H9 (cell line): ENCODE measurements at regions not wholly inside any gene's neighbourhood (a gene's known extent, or its start where the extent isn't known, plus 50 kb on each side); places are given as distances from the start of the nearest gene placed in this dataset.

Experiments
- DNase-seq: peaks from one replicate; pipeline ENCODE4 v3.0.0-alpha.2; 2017
- H2AFZ ChIP-seq: one replicate; pipeline ENCODE4 v1.6.1; 2013; ENCODE audit warnings: mild to moderate bottlenecking, low read length, control low read depth, moderate library complexity
- H2AK5ac ChIP-seq: 2 replicates; pipeline ENCODE4 v1.6.1; 2013; ENCODE audit warnings: low read length, control low read depth, mixed read lengths; ENCODE audit not compliant: insufficient read length
- H2BK120ac ChIP-seq: one replicate; pipeline ENCODE4 v1.6.1; 2013; ENCODE audit warnings: low read depth, mild to moderate bottlenecking, low read length, control low read depth, inconsistent platforms; ENCODE audit not compliant: poor library complexity, severe bottlenecking
- H2BK12ac ChIP-seq: 2 replicates; pipeline ENCODE4 v1.6.1; 2013; ENCODE audit warnings: low read length, control low read depth, mixed read lengths, low read depth; ENCODE audit not compliant: insufficient read length
- H2BK15ac ChIP-seq: 2 replicates; pipeline ENCODE4 v1.6.1; 2013; ENCODE audit warnings: low read depth, low read length, control low read depth
- H2BK20ac ChIP-seq: one replicate; pipeline ENCODE4 v1.6.1; 2013; ENCODE audit warnings: low read depth, mild to moderate bottlenecking, low read length, control low read depth, inconsistent platforms; ENCODE audit not compliant: poor library complexity, severe bottlenecking
- H2BK5ac ChIP-seq: 2 replicates; pipeline ENCODE4 v1.6.1; 2013; ENCODE audit warnings: low read length, control low read depth, mixed read lengths; ENCODE audit not compliant: insufficient read length
- H3K14ac ChIP-seq: 2 replicates; pipeline ENCODE4 v1.6.1; 2013; ENCODE audit warnings: low read length, control low read depth; ENCODE audit not compliant: insufficient read depth
- H3K18ac ChIP-seq: 2 replicates; pipeline ENCODE4 v1.6.1; 2013; ENCODE audit warnings: low read depth, mild to moderate bottlenecking, mixed read lengths, low read length, control low read depth; ENCODE audit not compliant: insufficient read length
- H3K23ac ChIP-seq: 2 replicates; pipeline ENCODE4 v1.6.1; 2013; ENCODE audit warnings: low read length, control low read depth, mixed read lengths, low read depth; ENCODE audit not compliant: insufficient read length
- H3K23me2 ChIP-seq: 2 replicates; pipeline ENCODE4 v1.6.1; 2013; ENCODE audit warnings: low read depth, mild to moderate bottlenecking, mixed read lengths, low read length, control low read depth; ENCODE audit not compliant: insufficient read length, poor library complexity, severe bottlenecking
- H3K27ac ChIP-seq: 2 replicates; pipeline ENCODE4 v1.5.1; 2013; ENCODE audit warnings: low read length, control low read depth, mixed read lengths, low read depth; ENCODE audit not compliant: insufficient read length
- H3K27me3 ChIP-seq: 2 replicates; pipeline ENCODE4 v1.6.1; 2013; ENCODE audit warnings: low read length, control low read depth, inconsistent platforms; ENCODE audit not compliant: insufficient read depth
- H3K4ac ChIP-seq: 2 replicates; pipeline ENCODE4 v1.6.1; 2013; ENCODE audit warnings: low read depth, mild to moderate bottlenecking, control low read depth, inconsistent platforms, low read length, moderate library complexity
- H3K4me1 ChIP-seq: 2 replicates; pipeline ENCODE4 v1.6.1; 2013; ENCODE audit warnings: low read length, control low read depth, inconsistent platforms; ENCODE audit not compliant: insufficient read depth
- H3K4me2 ChIP-seq: 2 replicates; pipeline ENCODE4 v1.6.1; 2013; ENCODE audit warnings: low read length, control low read depth, mixed read lengths; ENCODE audit not compliant: insufficient read length, insufficient read depth
- H3K56ac ChIP-seq: 2 replicates; pipeline ENCODE4 v1.6.1; 2013; ENCODE audit warnings: low read depth, mild to moderate bottlenecking, mixed read lengths, low read length, control low read depth; ENCODE audit not compliant: insufficient read length
- H3K79me1 ChIP-seq: 2 replicates; pipeline ENCODE4 v1.6.1; 2013; ENCODE audit warnings: low read depth, mild to moderate bottlenecking, moderate library complexity, low read length, control low read depth, inconsistent platforms; ENCODE audit not compliant: insufficient read depth, poor library complexity, severe bottlenecking
- H3K79me2 ChIP-seq: 2 replicates; pipeline ENCODE4 v1.6.1; 2013; ENCODE audit warnings: low read length, control low read depth, inconsistent platforms; ENCODE audit not compliant: insufficient read depth
- H3K9ac ChIP-seq: 2 replicates; pipeline ENCODE4 v1.6.1; 2013; ENCODE audit warnings: low read length, control low read depth, mixed read lengths; ENCODE audit not compliant: insufficient read length; ENCODE audit errors: extremely low read depth
- H3K9me3 ChIP-seq: one replicate; pipeline ENCODE4 v1.6.1; 2013; ENCODE audit warnings: low read depth, low read length, inconsistent platforms; ENCODE audit not compliant: control insufficient read depth
- H3T11ph ChIP-seq: one replicate; pipeline ENCODE4 v1.6.1; 2013; ENCODE audit warnings: mild to moderate bottlenecking, low read length, control low read depth, inconsistent platforms
- H4K20me1 ChIP-seq: one replicate; pipeline ENCODE4 v1.6.1; 2013; ENCODE audit not compliant: control insufficient read depth, insufficient read length, insufficient read depth
- H4K5ac ChIP-seq: 2 replicates; pipeline ENCODE4 v1.6.1; 2013; ENCODE audit warnings: low read depth, mild to moderate bottlenecking, mixed read lengths, low read length, control low read depth; ENCODE audit not compliant: insufficient read length
- H4K8ac ChIP-seq: replicated peaks from 2 replicates; pipeline ENCODE4 v1.6.1; 2013; ENCODE audit warnings: low read length, control low read depth, mixed read lengths, low read depth; ENCODE audit not compliant: insufficient read length
- H4K91ac ChIP-seq: 2 replicates; pipeline ENCODE4 v1.6.1; 2013; ENCODE audit warnings: low read depth, mild to moderate bottlenecking, moderate library complexity, mixed read lengths, low read length, control low read depth; ENCODE audit not compliant: insufficient read length
- H3K27ac Mint-ChIP-seq, 3 experiments: 2 replicates in 2 of 3; 3 replicates in 1 of 3; pipeline ENCODE4 v1.8.0; 2020 to 2021; ENCODE audit warnings: mixed read lengths in 3 of 3, mild to moderate bottlenecking in 1 of 3, moderate library complexity in 1 of 3
- H3K27me3 Mint-ChIP-seq: 2 replicates; pipeline ENCODE4 v1.8.0; 2021; ENCODE audit warnings: low read depth, mild to moderate bottlenecking, moderate library complexity, mixed read lengths
- H3K36me3 Mint-ChIP-seq, 3 experiments: 2 replicates in 2 of 3; 3 replicates in 1 of 3; pipeline ENCODE4 v1.8.0; 2020 to 2021; ENCODE audit warnings: low read depth in 3 of 3, mixed read lengths in 3 of 3; ENCODE audit not compliant: insufficient read depth in 1 of 3
- H3K4me1 Mint-ChIP-seq, 2 experiments: 2 replicates each; pipeline ENCODE4 v1.8.0; 2020; ENCODE audit warnings: mixed read lengths in 2 of 2
- H3K4me3 Mint-ChIP-seq, 2 experiments: 2 replicates in 1 of 2; 3 replicates in 1 of 2; pipeline ENCODE4 v1.8.0; 2020 to 2021; ENCODE audit warnings: mild to moderate bottlenecking in 2 of 2, mixed read lengths in 2 of 2, moderate library complexity in 1 of 2
- H3K9me3 Mint-ChIP-seq, 2 experiments: 2 replicates in 1 of 2; 3 replicates in 1 of 2; pipeline ENCODE4 v1.8.0; 2020; ENCODE audit warnings: mild to moderate bottlenecking in 2 of 2, mixed read lengths in 2 of 2, moderate library complexity in 1 of 2
- CTCF ChIP-seq: fragments of 200-600 bp; sonication (generic); conservative IDR thresholded peaks from 3 replicates; pipeline ENCODE4 v1.8.0; 2021; ENCODE audit warnings: antibody characterized with exemption, mild to moderate bottlenecking
- WGBS: extraction: QIAGEN DNeasy Blood & Tissue Kit; methylation state at CpG from one replicate; pipeline ENCODE4 v1.1.7; 2013; ENCODE audit warnings: missing lambda C conversion rate, low lambda C conversion rate, mixed read lengths; ENCODE audit not compliant: insufficient read length; ENCODE audit errors: extremely low coverage; 5-methylcytosine and 5-hydroxymethylcytosine counted together

DNA sequence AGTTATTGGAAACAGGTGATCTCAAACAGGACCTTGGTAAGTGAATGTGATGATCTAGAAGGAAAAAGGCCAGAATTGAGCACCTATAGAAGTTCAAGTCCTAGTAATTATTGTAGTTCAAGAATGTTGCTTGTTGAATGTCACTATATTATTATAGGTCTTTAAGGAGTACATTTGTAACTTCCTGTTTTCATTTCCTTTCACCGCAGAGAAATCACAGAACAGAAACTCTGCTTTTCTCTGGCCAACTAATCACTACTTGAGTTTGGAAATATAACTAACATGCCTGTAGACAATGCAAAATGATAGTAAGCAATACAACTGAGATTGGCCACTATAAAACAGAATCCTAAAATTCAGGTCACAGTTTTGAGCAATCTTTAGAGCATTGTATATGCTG, 61.8 kb upstream of the EFEMP1 start:
- Histone ChIP-seq H2BK120ac (no peak overlapping the region), H3K23me2 (no peaks in the 10 kb centered on the region), H4K8ac (no peak overlapping the region), H3K56ac (no peak overlapping the region), H3K18ac (no peak overlapping the region), H3K23ac (no peak overlapping the region), H3T11ph (no peak overlapping the region), H3K79me2 (no peaks in the 10 kb centered on the region), H2BK15ac (no peak overlapping the region), H4K5ac (no peak overlapping the region), H3K27me3 (no peaks in the 10 kb centered on the region), H3K4ac (no peak overlapping the region), H2AK5ac (no peak overlapping the region), H3K9me3 (no peaks in the 10 kb centered on the region), H3K14ac (no peak overlapping the region), H4K20me1 (no peaks in the 10 kb centered on the region), H2AFZ (no peak overlapping the region), H3K9ac (no peak overlapping the region), H3K4me2 (no peak overlapping the region), H2BK5ac (no peak overlapping the region), H4K91ac (no peak overlapping the region), H2BK12ac (no peak overlapping the region), H3K4me1 (no peaks in the 10 kb centered on the region), H2BK20ac (no peak overlapping the region), H3K27ac (no peak overlapping the region), H3K79me1 (no peaks in the 10 kb centered on the region)
- no peak overlapping the region for H3K4me3 Mint-ChIP-seq
- H3K4me1 Mint-ChIP-seq, result peaks cover 10 to 18% of the 10 kb centered on the region in 2 experiments
- WGBS, result no CpG with 5 or more reads among the region's 1 CpG
- H3K9me3 Mint-ChIP-seq, result no peaks in the 10 kb centered on the region
- H3K36me3 Mint-ChIP-seq, result no peaks in the 10 kb centered on the region
- no peaks in the 10 kb centered on the region; the same call in 1 of the 2 replicates for H3K27me3 Mint-ChIP-seq
- no peak overlapping the region for H3K27ac Mint-ChIP-seq
- DNase-seq, result no peak
- TF ChIP-seq CTCF, result no peak
